HepG2 (cell line): ENCODE measurements at regions not wholly inside any gene's neighbourhood (a gene's known extent, or its start where the extent isn't known, plus 50 kb on each side); places are given as distances from the start of the nearest gene placed in this dataset.

Experiments
- ATAC-seq: fragments of 200-7000 bp; cut with Tn5 transposase; 3 replicates; pipeline ENCODE4 v1.9.1; 2020; ENCODE audit warnings: mild to moderate bottlenecking, moderate library complexity
- BruUV-seq: library from RNA; stranded (reverse); fragments of 400-500 nt; replicated peaks from 2 replicates; lab custom pipeline; 2021; lab: Mats Ljungman, UMichigan
- CTCF ChIA-PET: fragments of 300-600 bp; formaldehyde crosslinking; extraction: SDS; loops from one replicate; lab custom pipeline; 2021; ENCODE audit warnings: low total read pairs, inconsistent platforms, low intra/inter-chr PET ratio; lab: Yijun Ruan, JAX
- POLR2A ChIA-PET: fragments of 350-600 bp; sonication (Branson Sonifier 250); formaldehyde crosslinking; loops from one replicate; lab custom pipeline; 2020; ENCODE audit warnings: antibody characterized with exemption, inconsistent platforms; lab: Yijun Ruan, JAX
- DNase-seq: peaks from one replicate; pipeline ENCODE4 v3.0.0-alpha.2; 2015; ENCODE audit warnings: low spot score
- FAIRE-seq: peaks from 3 replicates; lab custom pipeline; 2011; peaks lifted over from hg19 to GRCh38; lab: Jason Lieb, UNC
- H2AFZ ChIP-seq: one replicate; pipeline ENCODE4 v1.6.1; 2011; ENCODE audit warnings: low read length, inconsistent platforms
- H3K27ac ChIP-seq: fragments of 300-600 bp; 3 replicates; pipeline ENCODE4 v1.8.0; 2011; ENCODE audit warnings: mixed run types, mild to moderate bottlenecking, mixed read lengths, low read length, inconsistent platforms; ENCODE audit not compliant: insufficient read depth; ENCODE audit errors: extremely low read length
- H3K27me3 ChIP-seq, 2 experiments: fragments of 200-600 bp in 1 of 2; 2 replicates in 1 of 2; 3 replicates in 1 of 2; pipeline versions ENCODE4 v1.6.0 to v1.8.0; 2011; ENCODE audit warnings: low read length in 2 of 2, mild to moderate bottlenecking in 2 of 2, moderate library complexity in 2 of 2, inconsistent platforms in 1 of 2; ENCODE audit not compliant: insufficient read depth in 2 of 2, control insufficient read depth in 1 of 2
- H3K36me3 ChIP-seq, 2 experiments: fragments of 200-600 bp in 1 of 2; replicated peaks in 1 of 2; 2 replicates in 1 of 2; 3 replicates in 1 of 2; pipeline versions ENCODE4 v1.5.1 to v1.8.0; 2011; ENCODE audit warnings: low read length in 2 of 2, inconsistent platforms in 1 of 2; ENCODE audit not compliant: insufficient read depth in 2 of 2, control insufficient read depth in 1 of 2
- H3K4me1 ChIP-seq: 2 replicates; pipeline ENCODE4 v1.5.1; 2012; ENCODE audit warnings: low read length, inconsistent platforms; ENCODE audit not compliant: insufficient read depth
- H3K4me2 ChIP-seq: 2 replicates; pipeline ENCODE4 v1.6.0; 2011; ENCODE audit warnings: low read depth, low read length, inconsistent platforms
- H3K4me3 ChIP-seq, 3 experiments: fragments of 200-600 bp in 1 of 3; sonication (generic), shearing (Covaris generic) in 1 of 3; replicated peaks in 1 of 3; 2 replicates each; pipeline ENCODE4 v1.5.1; 2011 to 2016; ENCODE audit warnings: low read length in 3 of 3, inconsistent platforms in 2 of 3, low read depth in 2 of 3, mild to moderate bottlenecking in 2 of 3, control low read depth in 1 of 3, mixed read lengths in 1 of 3; ENCODE audit not compliant: insufficient read depth in 1 of 3
- H3K79me2 ChIP-seq: one replicate; pipeline ENCODE4 v1.6.1; 2011; ENCODE audit warnings: low read length, inconsistent platforms; ENCODE audit not compliant: insufficient read depth
- H3K9ac ChIP-seq: 2 replicates; pipeline ENCODE4 v1.6.0; 2011; ENCODE audit warnings: mild to moderate bottlenecking, low read depth, low read length, inconsistent platforms; ENCODE audit not compliant: insufficient read depth
- H3K9me3 ChIP-seq: 2 replicates; pipeline ENCODE4 v1.5.1; 2012; ENCODE audit warnings: mild to moderate bottlenecking, low read length
- H4K20me1 ChIP-seq: 2 replicates; pipeline ENCODE4 v1.6.0; 2011; ENCODE audit warnings: inconsistent platforms, mild to moderate bottlenecking, low read length, moderate library complexity; ENCODE audit not compliant: insufficient read depth
- FOXJ3 ChIP-seq: sonication (generic); formaldehyde crosslinking; IDR thresholded peaks from 2 replicates; pipeline ENCODE4 v1.4.0; 2020; ENCODE audit warnings: missing genetic modification reagents, mild to moderate bottlenecking, borderline replicate concordance
- FUBP1 ChIP-seq: sonication (generic); formaldehyde crosslinking; IDR thresholded peaks from 2 replicates; pipeline ENCODE4 v1.5.1; 2020; ENCODE audit warnings: missing genetic modification reagents, mild to moderate bottlenecking, borderline replicate concordance
- GATAD1 ChIP-seq: IDR thresholded peaks from 2 replicates; pipeline ENCODE4 v1.6.1; 2016; ENCODE audit warnings: missing genetic modification reagents, missing compliant biosample characterization
- MTF2 ChIP-seq: sonication (generic); formaldehyde crosslinking; IDR thresholded peaks from 2 replicates; pipeline ENCODE4 v1.5.0; 2020; ENCODE audit warnings: missing genetic modification reagents, borderline replicate concordance
- NFAT5 ChIP-seq: sonication (generic); formaldehyde crosslinking; IDR thresholded peaks from 2 replicates; pipeline ENCODE4 v1.4.0; 2020; ENCODE audit warnings: missing genetic modification reagents
- NFKB2 ChIP-seq: sonication (generic); formaldehyde crosslinking; IDR thresholded peaks from 2 replicates; pipeline ENCODE4 v1.4.0; 2020; ENCODE audit warnings: missing genetic modification reagents, borderline replicate concordance
- NFYB ChIP-seq: sonication (generic); formaldehyde crosslinking; IDR thresholded peaks from 2 replicates; pipeline ENCODE4 v1.4.0; 2020; ENCODE audit warnings: missing genetic modification reagents
- NR2F6 ChIP-seq, 2 experiments: IDR thresholded peaks; 2 replicates each; pipeline ENCODE4 v1.6.1; 2016; ENCODE audit warnings: antibody characterized with exemption in 1 of 2, mild to moderate bottlenecking in 1 of 2
- SKIL ChIP-seq: sonication (generic); formaldehyde crosslinking; IDR thresholded peaks from 2 replicates; pipeline ENCODE4 v1.8.0; 2022; ENCODE audit warnings: missing genetic modification reagents, mild to moderate bottlenecking, moderate library complexity, borderline replicate concordance
- SYNCRIP ChIP-seq: fragments of 200-400 bp; formaldehyde crosslinking; IDR thresholded peaks from 2 replicates; pipeline ENCODE4 v1.6.1; 2018; ENCODE audit warnings: mild to moderate bottlenecking, low read depth, low read length; ENCODE audit not compliant: insufficient read depth
- ZBTB4 ChIP-seq: sonication (generic); formaldehyde crosslinking; IDR thresholded peaks from 2 replicates; pipeline ENCODE4 v1.4.0; 2020; ENCODE audit warnings: missing genetic modification reagents, mild to moderate bottlenecking, borderline replicate concordance
- ZNF3 ChIP-seq: IDR thresholded peaks from 2 replicates; pipeline ENCODE4 v1.7.0; 2017; ENCODE audit warnings: inconsistent platforms
- WGBS: methylation state at CpG from one replicate; pipeline ENCODE4 v1.1.6; 2017; ENCODE audit warnings: low lambda C conversion rate; 5-methylcytosine and 5-hydroxymethylcytosine counted together
- in situ Hi-C: cut with HindIII; loops from 2 replicates; pipeline ENCODE4 v1.10.0; 2017; ENCODE audit warnings: low pct_unique_long_range_greater_than_20kb; ENCODE audit not compliant: extremely low pct_ligation_motif_present
- intact Hi-C: fragments of 100-400 bp; cut with micrococcal nuclease; formaldehyde crosslinking; loops from one replicate; pipeline ENCODE4 v1.10.0; 2022; ENCODE audit not compliant: unreplicated experiment

GRCh38 chr13:22960827-22961226 is 220.0 kb upstream of the SGCG start:
- Histone ChIP-seq H3K36me3 (no peaks in the 10 kb centered on the region), H3K4me3 (no peak overlapping the region), H3K27ac (no peak overlapping the region), H3K9ac (no peak overlapping the region), H3K4me2 (no peak overlapping the region), H3K4me1 (no peaks in the 10 kb centered on the region), H4K20me1 (no peaks in the 10 kb centered on the region), H2AFZ (no peak overlapping the region), H3K27me3 (peaks cover 0 to 1% of the 10 kb centered on the region in 2 experiments; a peak in 3 of 5 replicates), H3K9me3 (no peaks in the 10 kb centered on the region), H3K79me2 (no peaks in the 10 kb centered on the region)
- DNase-seq = no peak
- no TSS peak for BruUV-seq
- ChIA-PET CTCF (no interaction called here), POLR2A (no interaction called here)
- no peak for FAIRE-seq
- in situ Hi-C loops (no loop called here), intact Hi-C loops (no loop called here)
- no peak for ATAC-seq
- WGBS = 0% methylated on average over 2 of the region's 8 CpGs
- no peak for TF ChIP-seq FUBP1 (CRISPR knock-in tag)
- no peak for TF ChIP-seq MTF2 (CRISPR knock-in tag)
- no peak for TF ChIP-seq NFYB (CRISPR knock-in tag)
- TF ChIP-seq NFAT5 (CRISPR knock-in tag) = no peak
- no peak for TF ChIP-seq SYNCRIP
- TF ChIP-seq NR2F6 (IDR thresholded peaks at IDR 0.05) = no peak
- no peak for TF ChIP-seq NR2F6 (CRISPR knock-in tag; IDR thresholded peaks at IDR 0.05)
- TF ChIP-seq SKIL (CRISPR knock-in tag) = no peak
- TF ChIP-seq NFKB2 (CRISPR knock-in tag) = no peak
- no peak for TF ChIP-seq ZNF3 (CRISPR knock-in tag)
- TF ChIP-seq ZBTB4 (CRISPR knock-in tag) = no peak
- no peak for TF ChIP-seq GATAD1 (CRISPR knock-in tag)
- TF ChIP-seq FOXJ3 = no peak
